ENCODE measurements at regions not wholly inside any gene's neighbourhood (a gene's known extent, or its start where the extent isn't known, plus 50 kb on each side); places are given as distances from the start of the nearest gene placed in this dataset.
"Not testable (repeated sequence)": the region's sequence is repeated elsewhere in the genome, so short reads cannot be mapped to it uniquely, and the experiment has no call there.

GRCh38 chr5:18999478-18999877, 988.5 kb downstream of the CDH18 start:
- no peak for DNase-seq

- no peak for DNase-seq
Measured at GRCh38 chr5:19001054-19001453, 986.9 kb downstream of the CDH18 start.

GRCh38 chr5:19001539-19001938, 986.5 kb downstream of the CDH18 start:
- no peak for DNase-seq

GRCh38 chr5:19002111-19002510, 985.9 kb downstream of the CDH18 start:
- DNase-seq, result no peak

- no peak for DNase-seq
Measured at GRCh38 chr5:19018822-19019221, 969.2 kb downstream of the CDH18 start.

GRCh38 chr5:19031491-19031890, 956.5 kb downstream of the CDH18 start:
- DNase-seq, result no peak

- DNase-seq, result no peak
Measured at GRCh38 chr5:19035816-19036215, 952.2 kb downstream of the CDH18 start.

- DNase-seq, result no peak
Measured at GRCh38 chr5:19042106-19042505, 945.9 kb downstream of the CDH18 start.

- no peak for DNase-seq
Measured at GRCh38 chr5:19044311-19044710, 943.7 kb downstream of the CDH18 start.

GRCh38 chr5:19044931-19045695, 942.9 kb downstream of the CDH18 start:
- no peak for DNase-seq

GRCh38 chr5:19047277-19047676, 940.7 kb downstream of the CDH18 start:
- no peak for DNase-seq

GRCh38 chr5:19048726-19049125, 939.3 kb downstream of the CDH18 start:
- DNase-seq, result no peak

GRCh38 chr5:19058216-19058615, 929.8 kb downstream of the CDH18 start:
- DNase-seq, result no peak

GRCh38 chr5:19064094-19064493, 923.9 kb downstream of the CDH18 start:
- no peak for DNase-seq

GRCh38 chr5:19067741-19068140, 920.3 kb downstream of the CDH18 start:
- no peak for DNase-seq

GRCh38 chr5:19098434-19098833, 889.6 kb downstream of the CDH18 start:
- DNase-seq, result no peak

GRCh38 chr5:19099195-19099594, 888.8 kb downstream of the CDH18 start:
- DNase-seq, result no peak

GRCh38 chr5:19104948-19105347, 883.1 kb downstream of the CDH18 start:
- no peak for DNase-seq

- DNase-seq, result no peak
Measured at GRCh38 chr5:19122923-19123322, 865.1 kb downstream of the CDH18 start.

- no peak for DNase-seq
Measured at GRCh38 chr5:19125956-19126713, 861.9 kb downstream of the CDH18 start.

- DNase-seq, result no peak
Measured at GRCh38 chr5:19140276-19140675, 847.7 kb downstream of the CDH18 start.

- DNase-seq, result not testable (repeated sequence)
Measured at GRCh38 chr5:19141937-19142524, 846.0 kb downstream of the CDH18 start.

- DNase-seq, result not testable (repeated sequence)
Measured at GRCh38 chr5:19142713-19143414, 845.1 kb downstream of the CDH18 start.

Measured in activated T-cell treated with anti-CD3 and anti-CD28 coated beads for 4 hours (primary cell).